ENCODE measurements at regions not wholly inside any gene's neighbourhood (a gene's known extent, or its start where the extent isn't known, plus 50 kb on each side); places are given as distances from the start of the nearest gene placed in this dataset.

DNA sequence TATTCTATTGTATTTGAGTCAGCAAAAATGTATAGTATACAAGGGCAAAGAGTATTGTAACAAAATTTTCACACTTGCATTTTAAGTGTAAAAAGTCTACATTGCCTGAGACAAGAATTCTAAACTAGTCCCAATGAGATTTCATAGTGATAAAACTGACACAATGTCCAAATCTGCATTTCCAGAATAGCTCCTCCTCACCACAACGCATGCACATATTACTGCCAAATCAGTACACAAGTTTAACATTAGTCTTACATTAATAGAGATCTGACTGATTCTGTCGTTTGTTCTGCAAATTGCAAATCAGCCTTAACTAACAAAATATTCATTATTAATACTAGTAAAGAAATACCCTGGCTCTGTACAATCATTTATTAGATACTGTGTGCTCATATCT, 222.2 kb upstream of the NEIL3 start:
- 2% methylated on average over 2 of the region's 2 CpGs for WGBS (ENCODE audit: low lambda C conversion rate)
- no peak overlapping the region for H3K9ac ChIP-seq (ENCODE audit: insufficient read depth, low read depth, low read length)
- H3K79me2 ChIP-seq (ENCODE audit: insufficient read depth, low read length): no peaks in the 10 kb centered on the region
- no peak for FAIRE-seq
- H4K20me1 ChIP-seq (ENCODE audit: insufficient read depth, low read length): no peaks in the 10 kb centered on the region
- H3K27ac ChIP-seq (ENCODE audit: extremely low read length, insufficient read depth, low read length): no peak overlapping the region
- intact Hi-C loops (cut with micrococcal nuclease; ENCODE audit: unreplicated experiment) (no loop called here), in situ Hi-C loops (cut with HindIII; ENCODE audit: extremely low pct_ligation_motif_present, low pct_unique_long_range_greater_than_20kb) (no loop called here)
- no peak overlapping the region for H3K4me3 ChIP-seq (replicated peaks in 1 of 3; ENCODE audit: insufficient read depth in 1 of 3, low read depth in 2 of 3, low read length in 3 of 3)
- no peak overlapping the region for H2AFZ ChIP-seq (ENCODE audit: low read length)
- H3K36me3 ChIP-seq (replicated peaks in 1 of 2; ENCODE audit: control insufficient read depth in 1 of 2, insufficient read depth in 2 of 2, low read length in 2 of 2): no peaks in the 10 kb centered on the region
- ATAC-seq: no peak
- no peaks in the 10 kb centered on the region for H3K4me1 ChIP-seq (ENCODE audit: insufficient read depth, low read length)
- no TSS peak for BruUV-seq (replicated peaks)
- no peak for DNase-seq (ENCODE audit: low spot score)
- no peak overlapping the region for H3K4me2 ChIP-seq (ENCODE audit: low read depth, low read length)
- POLR2A ChIA-PET: no interaction called here
- TF ChIP-seq, protein P1, sequence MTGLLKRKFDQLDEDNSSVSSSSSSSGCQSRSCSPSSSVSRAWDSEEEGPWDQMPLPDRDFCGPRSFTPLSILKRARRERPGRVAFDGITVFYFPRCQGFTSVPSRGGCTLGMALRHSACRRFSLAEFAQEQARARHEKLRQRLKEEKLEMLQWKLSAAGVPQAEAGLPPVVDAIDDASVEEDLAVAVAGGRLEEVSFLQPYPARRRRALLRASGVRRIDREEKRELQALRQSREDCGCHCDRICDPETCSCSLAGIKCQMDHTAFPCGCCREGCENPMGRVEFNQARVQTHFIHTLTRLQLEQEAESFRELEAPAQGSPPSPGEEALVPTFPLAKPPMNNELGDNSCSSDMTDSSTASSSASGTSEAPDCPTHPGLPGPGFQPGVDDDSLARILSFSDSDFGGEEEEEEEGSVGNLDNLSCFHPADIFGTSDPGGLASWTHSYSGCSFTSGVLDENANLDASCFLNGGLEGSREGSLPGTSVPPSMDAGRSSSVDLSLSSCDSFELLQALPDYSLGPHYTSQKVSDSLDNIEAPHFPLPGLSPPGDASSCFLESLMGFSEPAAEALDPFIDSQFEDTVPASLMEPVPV (CRISPR knock-in tag; IDR thresholded peaks at IDR 0.05): no peak
- peak in 1 of 2 experiments; percentile 46; a peak in 1 of 4 replicates for TF ChIP-seq MAFK (conservative IDR thresholded peaks at IDR 0.05 in 1 of 2, IDR thresholded peaks at IDR 0.05 in 1 of 2; ENCODE audit: low read length in 2 of 2)
- no peak for TF ChIP-seq RARG (CRISPR knock-in tag; IDR thresholded peaks at IDR 0.05; ENCODE audit: low read depth)
- TF ChIP-seq ZNF777 (CRISPR knock-in tag; IDR thresholded peaks at IDR 0.05): no peak
- TF ChIP-seq BCL6 (CRISPR knock-in tag; IDR thresholded peaks at IDR 0.05): no peak
- peak; percentile 43; the same call in 1 of the 2 replicates for TF ChIP-seq MAFF (IDR thresholded peaks at IDR 0.05; ENCODE audit: low read depth, low read length)
- no peak for TF ChIP-seq ZFP62 (CRISPR knock-in tag; IDR thresholded peaks at IDR 0.05)
- CTCF ChIA-PET (ENCODE audit: low intra/inter-chr PET ratio, low total read pairs): no interaction called here
- H3K9me3 ChIP-seq (ENCODE audit: low read length): no peaks in the 10 kb centered on the region
- no peaks in the 10 kb centered on the region for H3K27me3 ChIP-seq (ENCODE audit: control insufficient read depth in 1 of 2, insufficient read depth in 2 of 2, low read length in 2 of 2)

DNA sequence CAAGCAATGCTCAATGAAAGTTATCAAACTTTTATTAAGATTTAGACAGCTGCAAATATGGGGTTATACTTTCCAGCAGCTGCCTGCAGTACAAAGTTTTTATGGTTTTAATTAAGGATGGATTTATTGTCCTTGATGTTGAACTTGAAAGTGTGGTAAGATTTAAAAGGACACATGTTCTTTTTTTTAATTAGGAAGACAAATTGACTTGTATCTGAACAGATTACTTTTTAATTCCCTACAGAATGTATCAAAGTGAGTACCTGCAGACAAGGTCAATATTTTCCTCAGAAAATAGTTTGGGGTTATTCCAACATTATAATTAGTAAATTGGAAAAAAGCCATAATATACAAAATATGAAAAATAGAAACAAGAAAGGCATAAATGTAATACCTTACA, 218.2 kb upstream of the NEIL3 start:
- CTCF ChIA-PET (ENCODE audit: low intra/inter-chr PET ratio, low total read pairs): no interaction called here
- ATAC-seq: no peak
- H3K9me3 ChIP-seq (ENCODE audit: low read length): no peaks in the 10 kb centered on the region
- H3K4me1 ChIP-seq (ENCODE audit: insufficient read depth, low read length): no peaks in the 10 kb centered on the region
- TF ChIP-seq ZFX (CRISPR knock-in tag; IDR thresholded peaks at IDR 0.05; ENCODE audit: low read depth) (no peak), KLF9 (CRISPR knock-in tag; IDR thresholded peaks at IDR 0.05; ENCODE audit: low read depth) (no peak)
- TF ChIP-seq, protein P2, sequence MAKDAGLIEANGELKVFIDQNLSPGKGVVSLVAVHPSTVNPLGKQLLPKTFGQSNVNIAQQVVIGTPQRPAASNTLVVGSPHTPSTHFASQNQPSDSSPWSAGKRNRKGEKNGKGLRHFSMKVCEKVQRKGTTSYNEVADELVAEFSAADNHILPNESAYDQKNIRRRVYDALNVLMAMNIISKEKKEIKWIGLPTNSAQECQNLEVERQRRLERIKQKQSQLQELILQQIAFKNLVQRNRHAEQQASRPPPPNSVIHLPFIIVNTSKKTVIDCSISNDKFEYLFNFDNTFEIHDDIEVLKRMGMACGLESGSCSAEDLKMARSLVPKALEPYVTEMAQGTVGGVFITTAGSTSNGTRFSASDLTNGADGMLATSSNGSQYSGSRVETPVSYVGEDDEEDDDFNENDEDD (CRISPR knock-in tag; IDR thresholded peaks at IDR 0.05; ENCODE audit: borderline replicate concordance): no peak
- H3K4me2 ChIP-seq (ENCODE audit: low read depth, low read length): no peak overlapping the region
- BruUV-seq (replicated peaks): no TSS peak
- H3K79me2 ChIP-seq (ENCODE audit: insufficient read depth, low read length): no peaks in the 10 kb centered on the region
- FAIRE-seq: no peak
- intact Hi-C loops (cut with micrococcal nuclease; ENCODE audit: unreplicated experiment): no loop called here
- no peak overlapping the region for H3K9ac ChIP-seq (ENCODE audit: insufficient read depth, low read depth, low read length)
- H3K36me3 ChIP-seq (replicated peaks in 1 of 2; ENCODE audit: control insufficient read depth in 1 of 2, insufficient read depth in 2 of 2, low read length in 2 of 2): no peaks in the 10 kb centered on the region
- DNase-seq (ENCODE audit: low spot score): no peak
- no peak overlapping the region for H3K27ac ChIP-seq (ENCODE audit: extremely low read length, insufficient read depth, low read length)
- in situ Hi-C loops (cut with HindIII; ENCODE audit: extremely low pct_ligation_motif_present, low pct_unique_long_range_greater_than_20kb): no loop called here
- H2AFZ ChIP-seq (ENCODE audit: low read length): no peak overlapping the region
- H4K20me1 ChIP-seq (ENCODE audit: insufficient read depth, low read length): no peaks in the 10 kb centered on the region
- POLR2A ChIA-PET: no interaction called here
- no peaks in the 10 kb centered on the region for H3K27me3 ChIP-seq (ENCODE audit: control insufficient read depth in 1 of 2, insufficient read depth in 2 of 2, low read length in 2 of 2)
- H3K4me3 ChIP-seq (replicated peaks in 1 of 3; ENCODE audit: insufficient read depth in 1 of 3, low read depth in 2 of 3, low read length in 3 of 3): no peak overlapping the region
